Prostate gland (tissue), 2 donors: ENCODE measurements at regions not wholly inside any gene's neighbourhood (a gene's known extent, or its start where the extent isn't known, plus 50 kb on each side); places are given as distances from the start of the nearest gene placed in this dataset.

Experiments used
- DNase-seq: peaks from one replicate; pipeline ENCODE4 v3.0.0-alpha.2; 2019; ENCODE audit warnings: low spot score
- H3K27ac ChIP-seq, 2 donors: fragments of 200-600 bp; sonication (generic); 2 replicates each; pipeline ENCODE4 v1.5.1; 2017 to 2019
- H3K27me3 ChIP-seq: fragments of 200-600 bp; sonication (generic); replicated peaks from 2 replicates; pipeline ENCODE4 v1.5.1; 2019; ENCODE audit not compliant: insufficient read depth
- H3K36me3 ChIP-seq, 2 donors: fragments of 200-600 bp; sonication (generic); 1 replicate in 1 of 2; 2 replicates in 1 of 2; pipeline versions ENCODE4 v1.5.1 to v1.8.1; 2017 to 2019
- H3K4me1 ChIP-seq: fragments of 200-600 bp; sonication (generic); replicated peaks from 2 replicates; pipeline ENCODE4 v1.5.1; 2019
- H3K4me3 ChIP-seq, 2 donors: fragments of 200-600 bp; sonication (generic); 2 replicates each; pipeline ENCODE4 v1.5.1; 2017 to 2019
- H3K9me3 ChIP-seq: fragments of 200-600 bp; sonication (generic); 2 replicates; pipeline ENCODE4 v1.5.1; 2017
- CTCF ChIP-seq, 4 experiments: fragments of 200-600 bp in 2 of 4; fragments of 450-650 bp in 2 of 4; sonication (generic) in 2 of 4; IDR thresholded peaks; 1 replicate in 3 of 4; 2 replicates in 1 of 4; pipeline ENCODE4 v1.5.1; 2016 to 2019; ENCODE audit warnings: antibody characterized with exemption in 4 of 4, mild to moderate bottlenecking in 2 of 4, moderate library complexity in 2 of 4
- POLR2A ChIP-seq: fragments of 450-650 bp; IDR thresholded peaks from one replicate; pipeline ENCODE4 v1.6.1; 2016; ENCODE audit warnings: antibody characterized with exemption, mild to moderate bottlenecking
- POLR2AphosphoS5 ChIP-seq: sonication (generic); formaldehyde crosslinking; IDR thresholded peaks from one replicate; pipeline ENCODE4 v1.6.1; 2017; ENCODE audit warnings: antibody characterized with exemption
- WGBS: methylation state at CpG from one replicate; pipeline ENCODE4 v1.1.5; 2018; 5-methylcytosine and 5-hydroxymethylcytosine counted together
- intact Hi-C: fragments of 100-400 bp; cut with DNase I; formaldehyde crosslinking; loops from one replicate; pipeline ENCODE4 v1.14.2; 2022

- no peak for TF ChIP-seq POLR2A
- no peak for TF ChIP-seq CTCF (IDR thresholded peaks at IDR 0.05)
- intact Hi-C loops: no loop called here
- Histone ChIP-seq H3K27me3 (no peaks in the 10 kb centered on the region), H3K9me3 (no peaks in the 10 kb centered on the region), H3K27ac (no peak overlapping the region), H3K36me3 (no peaks in the 10 kb centered on the region), H3K4me3 (no peak overlapping the region), H3K4me1 (no peaks in the 10 kb centered on the region)
- 95% methylated on average over 8 of the region's 8 CpGs for whole genome bisulfite sequencing
- no peak for DNase-seq
Observed at GRCh38 chr18:78709261-78709809, 270.3 kb upstream of the SALL3 start.

- DNase-seq: no peak
- no peaks in the 10 kb centered on the region for H3K9me3 ChIP-seq
- H3K27me3 ChIP-seq: no peaks in the 10 kb centered on the region
- no peak overlapping the region for H3K27ac ChIP-seq
- no peaks in the 10 kb centered on the region for H3K4me1 ChIP-seq
- TF ChIP-seq POLR2A (no peak), CTCF (IDR thresholded peaks at IDR 0.05) (no peak), POLR2AphosphoS5 (no peak)
- no peaks in the 10 kb centered on the region for H3K36me3 ChIP-seq
- intact Hi-C loops: no loop called here
- WGBS: 96% methylated on average over 8 of the region's 8 CpGs
- no peak overlapping the region for H3K4me3 ChIP-seq
Observed at GRCh38 chr18:78711316-78711715, 268.3 kb upstream of the SALL3 start.

GRCh38 chr18:78711971-78712370, 267.6 kb upstream of the SALL3 start:
- 92% methylated on average over 4 of the region's 4 CpGs for WGBS
- intact Hi-C loops: no loop called here
- H3K4me3 ChIP-seq: no peak overlapping the region
- no peaks in the 10 kb centered on the region for H3K27me3 ChIP-seq
- H3K4me1 ChIP-seq: no peaks in the 10 kb centered on the region
- no peaks in the 10 kb centered on the region for H3K36me3 ChIP-seq
- no peak for DNase-seq
- H3K27ac ChIP-seq: no peak overlapping the region
- no peaks in the 10 kb centered on the region for H3K9me3 ChIP-seq
- no peak for TF ChIP-seq POLR2AphosphoS5
- TF ChIP-seq POLR2A: no peak
- no peak for TF ChIP-seq CTCF (IDR thresholded peaks at IDR 0.05)

GRCh38 chr18:78713069-78713468, 266.5 kb upstream of the SALL3 start:
- 28% methylated on average over 6 of the region's 6 CpGs for WGBS
- DNase-seq: no peak
- Histone ChIP-seq H3K9me3 (no peaks in the 10 kb centered on the region), H3K4me3 (no peak overlapping the region), H3K27me3 (no peaks in the 10 kb centered on the region), H3K27ac (no peak overlapping the region), H3K36me3 (no peaks in the 10 kb centered on the region), H3K4me1 (no peaks in the 10 kb centered on the region)
- TF ChIP-seq POLR2AphosphoS5 (no peak), POLR2A (no peak)
- intact Hi-C loops: no loop called here

- Histone ChIP-seq H3K4me1 (no peaks in the 10 kb centered on the region), H3K36me3 (no peaks in the 10 kb centered on the region), H3K9me3 (no peaks in the 10 kb centered on the region), H3K27ac (no peak overlapping the region), H3K4me3 (no peak overlapping the region), H3K27me3 (no peaks in the 10 kb centered on the region)
- no peak for TF ChIP-seq POLR2A
- TF ChIP-seq POLR2AphosphoS5: no peak
- TF ChIP-seq CTCF (IDR thresholded peaks at IDR 0.05): no peak
- WGBS: 55% methylated on average over 9 of the region's 9 CpGs
- intact Hi-C loops: no loop called here
- no peak for DNase-seq
Observed at GRCh38 chr18:78713726-78714125, 265.9 kb upstream of the SALL3 start.
